PC-3 (cell line): ENCODE measurements at regions not wholly inside any gene's neighbourhood (a gene's known extent, or its start where the extent isn't known, plus 50 kb on each side); places are given as distances from the start of the nearest gene placed in this dataset.

Experiments used
- CTCF ChIP-seq: fragments of 300-600 bp; sonication (generic); conservative IDR thresholded peaks from 2 replicates; pipeline ENCODE4 v1.5.1; 2017; ENCODE audit warnings: antibody characterized with exemption, low read depth, mild to moderate bottlenecking, low read length
- EZH2 ChIP-seq: fragments of 300-600 bp; sonication (generic); IDR thresholded peaks from one replicate; pipeline ENCODE4 v1.6.1; 2017; ENCODE audit warnings: antibody characterized with exemption, mild to moderate bottlenecking, low read length; ENCODE audit not compliant: unreplicated experiment
- EZH2phosphoT487 ChIP-seq: fragments of 300-600 bp; sonication (generic); IDR thresholded peaks from 2 replicates; pipeline ENCODE4 v1.6.1; 2018; ENCODE audit warnings: mild to moderate bottlenecking, antibody characterized with exemption, low read length, borderline replicate concordance

DNA sequence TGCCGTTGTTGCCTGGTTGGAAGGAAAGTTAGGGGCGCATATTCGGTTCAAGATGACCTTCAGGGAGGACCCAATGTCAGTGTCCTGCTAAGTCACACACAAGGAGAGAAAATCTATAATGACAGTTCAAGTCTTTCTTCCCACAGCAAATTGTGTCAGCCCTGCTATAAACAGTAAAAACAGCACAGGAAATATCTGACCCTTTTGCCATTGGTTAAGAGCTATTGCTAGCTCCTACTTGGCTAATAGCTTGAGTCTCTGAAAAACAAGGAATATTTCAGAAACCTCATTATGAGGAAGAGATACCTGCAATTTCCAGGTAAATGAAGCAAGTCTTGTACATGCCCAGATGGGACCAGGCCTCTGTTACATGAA lies 175.6 kb downstream of the SKIDA1 start:
- no peak for TF ChIP-seq CTCF
- no peak for TF ChIP-seq EZH2
- no peak for TF ChIP-seq EZH2phosphoT487
